ENCODE measurements at regions not wholly inside any gene's neighbourhood (a gene's known extent, or its start where the extent isn't known, plus 50 kb on each side); places are given as distances from the start of the nearest gene placed in this dataset.
A peak's percentile ranks its signal among the peaks of the same experiment; 100 is the strongest.

- H3K4me3 ChIP-seq (ENCODE audit: low read depth, poor library complexity, severe bottlenecking): no peak overlapping the region
- TF ChIP-seq POLR2A (IDR thresholded peaks at IDR 0.05): no peak
- TF ChIP-seq CTCF (IDR thresholded peaks at IDR 0.05): no peak
- 85 to 95% methylated on average over 7 of the region's 7 CpGs for WGBS, 2 donors
- intact Hi-C loops (cut with DNase I; ENCODE audit: low total_unique reads): no loop called here
- DNase-seq (ENCODE audit: low spot score in 2 of 2): no peak
Observed at GRCh38 chr9:86488794-86489193, 134.6 kb upstream of the TUT7 start.

- intact Hi-C loops (cut with DNase I; ENCODE audit: low total_unique reads): no loop called here
- H3K4me3 ChIP-seq (ENCODE audit: low read depth, poor library complexity, severe bottlenecking): no peak overlapping the region
- TF ChIP-seq POLR2A (IDR thresholded peaks at IDR 0.05): no peak
- no peak for TF ChIP-seq CTCF (IDR thresholded peaks at IDR 0.05)
- WGBS, 2 donors: 78 to 82% methylated on average over 6 of the region's 6 CpGs
- DNase-seq (ENCODE audit: low spot score in 2 of 2): no peak
Observed at GRCh38 chr9:86488345-86488744, 134.1 kb upstream of the TUT7 start.

GRCh38 chr9:86487838-86488233 lies 133.6 kb upstream of the TUT7 start:
- no peak for TF ChIP-seq POLR2A (IDR thresholded peaks at IDR 0.05)
- TF ChIP-seq CTCF (IDR thresholded peaks at IDR 0.05): no peak
- intact Hi-C loops (cut with DNase I; ENCODE audit: low total_unique reads): loop anchor here (2.0 kb wide), 1 partner anchor 837 kb away; no protein-coding TSS in a partner anchor
- 57 to 63% methylated on average over 2 of the region's 2 CpGs for WGBS, 2 donors
- H3K4me3 ChIP-seq (ENCODE audit: low read depth, poor library complexity, severe bottlenecking): no peak overlapping the region
- no peak for DNase-seq (ENCODE audit: low spot score in 2 of 2)

GRCh38 chr9:86486891-86487837 lies 133.0 kb upstream of the TUT7 start:
- H3K4me3 ChIP-seq (ENCODE audit: low read depth, poor library complexity, severe bottlenecking): no peak overlapping the region
- DNase-seq (ENCODE audit: low spot score in 2 of 2): no peak
- peak in 1 of 3 donors; percentile 51 for TF ChIP-seq CTCF (IDR thresholded peaks at IDR 0.05)
- TF ChIP-seq POLR2A (IDR thresholded peaks at IDR 0.05): no peak
- 0% methylated on average over 1 of the region's 1 CpG for WGBS, 2 donors
- intact Hi-C loops (cut with DNase I; ENCODE audit: low total_unique reads): loop anchor here (2.0 kb wide), 1 partner anchor 838 kb away; no protein-coding TSS in a partner anchor

GRCh38 chr9:86485359-86485758 lies 131.1 kb upstream of the TUT7 start:
- intact Hi-C loops (cut with DNase I; ENCODE audit: low total_unique reads): no loop called here
- no peak for DNase-seq (ENCODE audit: low spot score in 2 of 2)
- no peak overlapping the region for H3K4me3 ChIP-seq (ENCODE audit: low read depth, poor library complexity, severe bottlenecking)
- WGBS, 2 donors: 68 to 77% methylated on average over 5 of the region's 5 CpGs
- TF ChIP-seq CTCF (IDR thresholded peaks at IDR 0.05) (no peak), POLR2A (IDR thresholded peaks at IDR 0.05) (no peak)
